ENCODE measurements at regions not wholly inside any gene's neighbourhood (a gene's known extent, or its start where the extent isn't known, plus 50 kb on each side); places are given as distances from the start of the nearest gene placed in this dataset.

DNA sequence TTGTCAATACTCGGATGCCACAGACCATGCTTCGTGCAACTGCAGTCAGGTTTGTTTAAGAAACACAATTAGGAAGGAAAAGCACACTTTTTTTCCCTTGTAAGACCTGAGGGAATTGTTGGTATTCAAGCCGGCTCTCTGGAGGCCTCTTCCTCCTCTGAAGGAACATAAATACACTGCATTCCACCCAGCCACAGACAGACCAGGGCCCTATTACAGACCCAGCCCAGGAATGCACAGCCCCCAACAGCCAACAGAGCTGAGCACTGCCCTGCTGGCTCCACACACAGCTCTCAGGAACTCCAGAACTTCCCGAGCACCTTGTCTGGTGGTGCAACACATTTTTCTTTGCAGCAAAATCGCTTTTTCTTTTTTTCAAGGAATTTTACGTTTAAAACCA is 488.7 kb upstream of the PROK2 start:
- TF ChIP-seq, protein P1, sequence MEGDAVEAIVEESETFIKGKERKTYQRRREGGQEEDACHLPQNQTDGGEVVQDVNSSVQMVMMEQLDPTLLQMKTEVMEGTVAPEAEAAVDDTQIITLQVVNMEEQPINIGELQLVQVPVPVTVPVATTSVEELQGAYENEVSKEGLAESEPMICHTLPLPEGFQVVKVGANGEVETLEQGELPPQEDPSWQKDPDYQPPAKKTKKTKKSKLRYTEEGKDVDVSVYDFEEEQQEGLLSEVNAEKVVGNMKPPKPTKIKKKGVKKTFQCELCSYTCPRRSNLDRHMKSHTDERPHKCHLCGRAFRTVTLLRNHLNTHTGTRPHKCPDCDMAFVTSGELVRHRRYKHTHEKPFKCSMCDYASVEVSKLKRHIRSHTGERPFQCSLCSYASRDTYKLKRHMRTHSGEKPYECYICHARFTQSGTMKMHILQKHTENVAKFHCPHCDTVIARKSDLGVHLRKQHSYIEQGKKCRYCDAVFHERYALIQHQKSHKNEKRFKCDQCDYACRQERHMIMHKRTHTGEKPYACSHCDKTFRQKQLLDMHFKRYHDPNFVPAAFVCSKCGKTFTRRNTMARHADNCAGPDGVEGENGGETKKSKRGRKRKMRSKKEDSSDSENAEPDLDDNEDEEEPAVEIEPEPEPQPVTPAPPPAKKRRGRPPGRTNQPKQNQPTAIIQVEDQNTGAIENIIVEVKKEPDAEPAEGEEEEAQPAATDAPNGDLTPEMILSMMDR (IDR thresholded peaks at IDR 0.05): no peak
- TF ChIP-seq, protein P2, sequence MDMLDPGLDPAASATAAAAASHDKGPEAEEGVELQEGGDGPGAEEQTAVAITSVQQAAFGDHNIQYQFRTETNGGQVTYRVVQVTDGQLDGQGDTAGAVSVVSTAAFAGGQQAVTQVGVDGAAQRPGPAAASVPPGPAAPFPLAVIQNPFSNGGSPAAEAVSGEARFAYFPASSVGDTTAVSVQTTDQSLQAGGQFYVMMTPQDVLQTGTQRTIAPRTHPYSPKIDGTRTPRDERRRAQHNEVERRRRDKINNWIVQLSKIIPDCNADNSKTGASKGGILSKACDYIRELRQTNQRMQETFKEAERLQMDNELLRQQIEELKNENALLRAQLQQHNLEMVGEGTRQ (IDR thresholded peaks at IDR 0.05; ENCODE audit: borderline replicate concordance, low read depth, low read length): no peak
- TF ChIP-seq CHD2 (IDR thresholded peaks at IDR 0.05; ENCODE audit: low read length, partially characterized antibody) (no peak), NFIC (IDR thresholded peaks at IDR 0.05; ENCODE audit: borderline replicate concordance) (no peak; the same call in 1 of the 2 replicates), RAD21 (IDR thresholded peaks at IDR 0.05; ENCODE audit: low read length) (no peak), EZH2phosphoT487 (IDR thresholded peaks at IDR 0.05; ENCODE audit: borderline replicate concordance, low read depth) (no peak), ELF1 (IDR thresholded peaks at IDR 0.05) (no peak), SMC3 (IDR thresholded peaks at IDR 0.05; ENCODE audit: low read depth, low read length) (no peak), EP300 (IDR thresholded peaks at IDR 0.05; ENCODE audit: borderline replicate concordance in 1 of 2, low read depth in 1 of 2, low read length in 1 of 2) (peak in 1 of 2 experiments; percentile 33; a peak in 1 of 4 replicates), RXRA (IDR thresholded peaks at IDR 0.05; ENCODE audit: borderline replicate concordance, low read depth) (no peak), POLR2AphosphoS5 (IDR thresholded peaks at IDR 0.05; ENCODE audit: low read depth, low read length) (no peak), RCOR1 (IDR thresholded peaks at IDR 0.05; ENCODE audit: low read length) (no peak)
- TF ChIP-seq, protein P3, sequence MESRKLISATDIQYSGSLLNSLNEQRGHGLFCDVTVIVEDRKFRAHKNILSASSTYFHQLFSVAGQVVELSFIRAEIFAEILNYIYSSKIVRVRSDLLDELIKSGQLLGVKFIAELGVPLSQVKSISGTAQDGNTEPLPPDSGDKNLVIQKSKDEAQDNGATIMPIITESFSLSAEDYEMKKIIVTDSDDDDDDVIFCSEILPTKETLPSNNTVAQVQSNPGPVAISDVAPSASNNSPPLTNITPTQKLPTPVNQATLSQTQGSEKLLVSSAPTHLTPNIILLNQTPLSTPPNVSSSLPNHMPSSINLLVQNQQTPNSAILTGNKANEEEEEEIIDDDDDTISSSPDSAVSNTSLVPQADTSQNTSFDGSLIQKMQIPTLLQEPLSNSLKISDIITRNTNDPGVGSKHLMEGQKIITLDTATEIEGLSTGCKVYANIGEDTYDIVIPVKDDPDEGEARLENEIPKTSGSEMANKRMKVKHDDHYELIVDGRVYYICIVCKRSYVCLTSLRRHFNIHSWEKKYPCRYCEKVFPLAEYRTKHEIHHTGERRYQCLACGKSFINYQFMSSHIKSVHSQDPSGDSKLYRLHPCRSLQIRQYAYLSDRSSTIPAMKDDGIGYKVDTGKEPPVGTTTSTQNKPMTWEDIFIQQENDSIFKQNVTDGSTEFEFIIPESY (IDR thresholded peaks at IDR 0.05; ENCODE audit: borderline replicate concordance, low read depth): no peak
- TF ChIP-seq, protein P4, sequence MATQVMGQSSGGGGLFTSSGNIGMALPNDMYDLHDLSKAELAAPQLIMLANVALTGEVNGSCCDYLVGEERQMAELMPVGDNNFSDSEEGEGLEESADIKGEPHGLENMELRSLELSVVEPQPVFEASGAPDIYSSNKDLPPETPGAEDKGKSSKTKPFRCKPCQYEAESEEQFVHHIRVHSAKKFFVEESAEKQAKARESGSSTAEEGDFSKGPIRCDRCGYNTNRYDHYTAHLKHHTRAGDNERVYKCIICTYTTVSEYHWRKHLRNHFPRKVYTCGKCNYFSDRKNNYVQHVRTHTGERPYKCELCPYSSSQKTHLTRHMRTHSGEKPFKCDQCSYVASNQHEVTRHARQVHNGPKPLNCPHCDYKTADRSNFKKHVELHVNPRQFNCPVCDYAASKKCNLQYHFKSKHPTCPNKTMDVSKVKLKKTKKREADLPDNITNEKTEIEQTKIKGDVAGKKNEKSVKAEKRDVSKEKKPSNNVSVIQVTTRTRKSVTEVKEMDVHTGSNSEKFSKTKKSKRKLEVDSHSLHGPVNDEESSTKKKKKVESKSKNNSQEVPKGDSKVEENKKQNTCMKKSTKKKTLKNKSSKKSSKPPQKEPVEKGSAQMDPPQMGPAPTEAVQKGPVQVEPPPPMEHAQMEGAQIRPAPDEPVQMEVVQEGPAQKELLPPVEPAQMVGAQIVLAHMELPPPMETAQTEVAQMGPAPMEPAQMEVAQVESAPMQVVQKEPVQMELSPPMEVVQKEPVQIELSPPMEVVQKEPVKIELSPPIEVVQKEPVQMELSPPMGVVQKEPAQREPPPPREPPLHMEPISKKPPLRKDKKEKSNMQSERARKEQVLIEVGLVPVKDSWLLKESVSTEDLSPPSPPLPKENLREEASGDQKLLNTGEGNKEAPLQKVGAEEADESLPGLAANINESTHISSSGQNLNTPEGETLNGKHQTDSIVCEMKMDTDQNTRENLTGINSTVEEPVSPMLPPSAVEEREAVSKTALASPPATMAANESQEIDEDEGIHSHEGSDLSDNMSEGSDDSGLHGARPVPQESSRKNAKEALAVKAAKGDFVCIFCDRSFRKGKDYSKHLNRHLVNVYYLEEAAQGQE (IDR thresholded peaks at IDR 0.05; ENCODE audit: low read depth, low read length): no peak
